ENCODE measurements at regions not wholly inside any gene's neighbourhood (a gene's known extent, or its start where the extent isn't known, plus 50 kb on each side); places are given as distances from the start of the nearest gene placed in this dataset.
A peak's percentile ranks its signal among the peaks of the same experiment; 100 is the strongest.
"Not testable (repeated sequence)": the region's sequence is repeated elsewhere in the genome, so short reads cannot be mapped to it uniquely, and the experiment has no call there.

DNA sequence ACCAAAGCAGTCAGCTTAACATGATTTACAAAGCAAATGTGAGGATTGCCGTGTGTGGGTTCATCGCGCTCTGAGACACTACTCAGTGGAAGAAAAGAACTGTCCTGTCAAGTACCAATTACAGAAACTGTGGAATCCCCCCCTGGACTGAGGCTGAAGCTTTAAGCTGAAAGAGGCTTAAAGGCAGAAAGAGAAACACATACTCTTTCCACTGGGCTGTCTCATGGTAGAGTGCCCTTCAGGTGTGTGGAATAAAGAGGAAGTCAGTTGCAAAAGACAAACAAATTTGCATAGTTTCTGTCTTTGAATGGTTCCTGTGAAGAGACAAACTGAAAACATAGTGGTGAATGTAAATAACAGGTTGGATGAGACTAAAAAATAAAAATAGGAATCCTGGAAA lies 560.4 kb upstream of the SYNCRIP start:
- no peak for DNase-seq

DNA sequence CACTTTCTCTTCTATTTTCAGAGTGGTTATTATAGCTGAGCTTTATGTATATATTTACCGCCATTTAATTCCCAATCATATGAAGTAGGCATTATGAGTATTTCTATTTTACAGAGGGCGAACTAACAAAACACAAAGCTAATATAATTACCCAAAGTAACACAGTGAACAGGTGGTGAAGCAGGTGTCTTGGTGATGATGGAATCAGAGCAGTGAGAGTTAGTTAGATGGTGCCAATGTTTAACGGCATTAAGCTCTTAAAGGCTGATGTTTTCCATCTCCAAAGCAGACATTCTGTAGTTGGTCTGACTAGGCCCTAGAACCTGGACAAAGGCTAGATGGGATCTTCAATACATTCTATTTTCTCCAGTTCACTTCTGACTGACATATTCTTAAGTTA lies 551.1 kb upstream of the SYNCRIP start:
- DNase-seq = no peak

DNA sequence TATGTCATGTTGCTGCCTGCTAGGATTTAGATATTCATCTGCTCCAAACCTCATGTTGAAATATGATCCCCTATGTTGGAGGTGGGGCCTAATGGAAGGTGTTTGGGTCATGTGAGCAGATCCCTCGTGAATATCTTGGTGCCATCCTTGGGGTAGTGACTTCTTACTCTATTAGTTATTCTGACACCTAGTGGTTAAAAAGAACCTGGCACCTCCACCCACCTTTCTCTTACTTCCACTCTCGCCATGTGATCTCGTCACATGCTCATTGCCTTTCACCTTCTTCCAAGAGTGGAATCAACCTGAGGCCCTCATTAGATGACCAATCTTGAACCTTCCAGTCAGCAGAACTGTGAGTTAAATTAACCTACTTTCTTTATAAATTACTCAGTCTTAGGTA lies 549.4 kb upstream of the SYNCRIP start:
- DNase-seq = peak; percentile 0

DNA sequence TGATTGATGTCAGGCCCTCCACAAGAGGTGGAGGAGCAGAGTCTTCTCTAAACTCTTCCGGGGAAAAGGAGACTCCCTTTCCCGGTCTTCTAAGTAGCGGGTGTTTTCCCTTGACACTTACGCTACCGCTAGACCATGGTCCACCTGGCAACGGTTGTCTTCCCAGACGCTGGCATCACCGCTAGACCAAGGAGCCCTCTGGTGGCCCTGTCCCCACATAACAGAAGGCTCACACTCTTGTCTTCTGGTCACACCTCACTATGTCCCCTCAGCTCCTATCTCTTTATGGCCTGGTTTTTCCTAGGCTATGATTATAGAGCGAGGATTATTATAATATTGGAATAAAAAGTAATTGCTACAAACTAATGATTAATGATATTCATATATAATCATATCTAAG lies 532.5 kb upstream of the SYNCRIP start:
- peak; percentile 2 for DNase-seq

DNA sequence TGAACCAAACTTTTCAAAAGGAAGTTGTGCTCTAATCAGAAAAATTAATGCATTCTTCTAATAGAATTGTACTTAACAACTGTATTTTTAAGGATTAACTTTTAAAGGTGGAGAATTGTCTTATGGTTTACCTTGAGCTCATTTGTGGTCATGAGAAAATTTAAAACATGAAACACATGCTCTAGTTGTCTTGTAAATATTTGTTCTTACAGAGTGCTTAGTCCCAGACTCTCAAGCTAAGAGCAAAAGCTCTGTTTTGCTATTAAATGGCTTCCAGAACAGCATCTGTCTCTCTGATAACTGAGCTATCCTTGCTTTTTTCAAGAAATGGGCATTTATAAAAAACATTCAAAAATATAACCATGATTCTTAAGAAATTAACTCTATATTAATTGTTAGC lies 512.2 kb upstream of the SYNCRIP start:
- DNase-seq = no peak

DNA sequence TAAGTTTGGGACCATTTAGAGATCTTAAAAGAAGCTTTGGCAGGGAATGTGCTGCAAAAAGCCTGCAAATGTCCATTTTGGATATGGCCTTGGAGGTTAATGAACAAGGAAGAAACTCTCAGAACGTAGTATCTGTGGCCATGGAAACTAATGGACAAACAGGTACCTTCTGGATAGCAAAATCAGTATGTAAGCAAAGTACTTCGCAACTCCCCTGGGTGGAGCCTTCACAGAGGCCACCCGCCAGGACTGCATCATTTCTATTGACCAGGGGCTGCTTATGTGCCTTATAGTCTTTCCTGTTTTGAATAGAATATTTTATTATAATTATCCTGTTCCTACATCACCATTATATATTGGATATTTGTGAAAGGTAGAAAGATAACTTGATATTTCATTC lies 510.8 kb upstream of the SYNCRIP start:
- DNase-seq = no peak

DNA sequence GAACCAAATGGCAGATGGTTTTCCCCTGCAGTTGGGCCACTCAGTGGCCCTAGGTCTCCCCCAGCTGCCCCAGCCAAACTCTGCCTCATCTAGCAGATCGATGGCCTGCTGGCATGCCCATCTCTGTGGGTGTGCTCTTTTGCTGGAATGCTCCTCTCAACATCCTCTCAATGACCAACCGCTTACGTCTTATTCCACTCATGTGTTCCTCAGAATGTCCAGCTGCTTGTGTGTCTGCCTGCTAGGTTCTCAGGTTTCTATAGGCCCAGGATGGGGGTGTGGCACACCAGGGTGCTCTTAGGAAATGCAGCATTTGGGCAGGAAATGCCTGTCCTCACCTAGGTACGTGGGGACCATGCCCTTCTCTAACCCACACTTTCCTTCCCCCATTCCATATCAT lies 509.9 kb upstream of the SYNCRIP start:
- no peak for DNase-seq

DNA sequence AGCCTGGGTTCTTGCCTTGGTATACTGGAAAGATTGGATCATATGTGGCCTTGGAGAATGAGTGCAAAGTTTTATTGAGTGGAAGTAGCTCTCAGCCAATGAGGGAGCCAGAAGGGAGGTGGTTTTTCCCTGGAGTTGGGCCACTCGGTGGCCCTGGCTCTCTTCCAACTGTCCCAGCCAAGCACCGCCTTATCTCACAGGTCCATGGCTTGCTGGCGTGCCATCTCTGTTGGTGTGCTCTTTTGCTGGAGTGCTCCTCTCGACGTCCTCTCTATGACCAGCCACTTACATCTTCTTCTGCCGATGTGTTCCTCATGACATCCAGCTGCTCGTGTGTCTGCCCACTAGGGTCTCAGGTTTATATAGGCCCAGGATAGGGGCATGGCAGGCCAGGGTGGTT lies 505.9 kb upstream of the SYNCRIP start:
- DNase-seq = no peak

DNA sequence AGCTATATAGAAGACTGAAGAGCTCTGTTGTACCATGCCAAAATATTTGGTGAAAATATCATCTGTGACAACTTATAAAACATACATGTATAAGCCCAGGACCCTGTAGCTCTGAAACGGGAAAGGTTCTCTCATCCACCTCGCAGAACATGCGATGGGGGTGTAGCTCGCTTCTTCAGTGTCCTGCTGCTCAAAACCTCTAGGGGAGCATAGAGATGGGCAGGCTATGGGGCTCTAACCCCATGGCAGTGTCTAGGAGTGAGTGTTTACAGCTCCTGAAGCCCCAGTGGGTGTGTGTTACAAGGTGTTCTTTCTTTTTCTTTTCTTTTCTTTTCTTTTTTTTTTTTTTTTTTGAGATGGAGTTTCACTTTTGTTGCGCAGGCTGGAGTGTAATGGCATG lies 505.2 kb upstream of the SYNCRIP start:
- DNase-seq = no peak

DNA sequence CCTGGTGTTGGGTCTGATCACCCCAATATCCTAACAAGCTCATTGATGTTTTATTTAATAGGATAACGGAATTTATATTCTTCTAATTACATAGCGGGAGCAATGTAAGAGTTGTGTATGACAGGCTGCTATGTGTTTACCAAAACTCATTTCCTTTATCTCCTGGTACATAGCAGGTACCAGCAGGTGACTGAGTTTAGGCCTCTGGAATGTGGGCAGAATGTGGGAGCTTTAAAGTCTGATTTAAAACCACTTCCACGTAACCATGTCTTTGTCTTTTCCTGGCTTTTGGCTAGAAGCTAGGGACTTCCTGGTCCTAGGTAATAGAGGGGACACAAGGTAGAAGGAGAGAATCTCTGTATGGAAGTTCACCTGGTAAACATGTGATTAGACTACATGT lies 504.6 kb upstream of the SYNCRIP start:
- no peak for DNase-seq

DNA sequence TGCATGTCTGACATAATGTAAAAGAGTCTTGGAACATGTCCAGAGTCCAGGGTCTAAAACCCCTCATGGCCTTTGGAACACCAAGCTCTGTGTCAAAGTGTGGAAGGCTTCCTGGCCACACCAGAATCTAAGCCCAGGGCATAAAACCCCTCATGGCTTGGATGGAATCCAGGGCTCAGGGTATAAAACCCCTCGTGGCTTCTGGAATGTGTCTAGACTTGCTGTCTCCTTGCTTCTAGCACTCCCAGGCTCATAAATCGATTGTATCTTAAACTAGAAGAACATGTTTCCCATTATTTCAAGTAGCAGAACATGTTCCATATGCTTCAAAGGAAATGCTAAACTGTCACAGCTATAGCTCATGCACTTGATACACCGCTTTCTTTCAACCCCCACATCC lies 504.1 kb upstream of the SYNCRIP start:
- not testable (repeated sequence) for DNase-seq

DNA sequence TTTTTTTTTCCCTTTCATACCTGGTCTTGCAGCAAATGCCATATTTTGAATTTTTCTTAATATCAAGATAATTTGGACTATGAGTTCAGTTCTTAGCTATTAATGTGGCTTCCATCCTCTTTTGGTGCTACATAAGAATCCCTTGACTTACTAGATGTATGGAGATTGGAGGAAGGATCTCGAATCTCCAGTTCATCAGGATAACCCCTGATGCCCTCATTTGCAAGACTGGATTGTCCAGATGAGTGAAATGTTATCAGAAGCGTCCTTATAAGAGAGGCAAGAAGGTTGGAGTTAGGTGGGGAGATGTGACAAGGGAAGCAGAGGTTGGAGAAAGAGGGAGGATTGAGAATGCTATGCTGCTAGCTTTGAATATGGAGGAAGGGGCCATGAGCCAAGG lies 499.6 kb upstream of the SYNCRIP start:
- DNase-seq = no peak

DNA sequence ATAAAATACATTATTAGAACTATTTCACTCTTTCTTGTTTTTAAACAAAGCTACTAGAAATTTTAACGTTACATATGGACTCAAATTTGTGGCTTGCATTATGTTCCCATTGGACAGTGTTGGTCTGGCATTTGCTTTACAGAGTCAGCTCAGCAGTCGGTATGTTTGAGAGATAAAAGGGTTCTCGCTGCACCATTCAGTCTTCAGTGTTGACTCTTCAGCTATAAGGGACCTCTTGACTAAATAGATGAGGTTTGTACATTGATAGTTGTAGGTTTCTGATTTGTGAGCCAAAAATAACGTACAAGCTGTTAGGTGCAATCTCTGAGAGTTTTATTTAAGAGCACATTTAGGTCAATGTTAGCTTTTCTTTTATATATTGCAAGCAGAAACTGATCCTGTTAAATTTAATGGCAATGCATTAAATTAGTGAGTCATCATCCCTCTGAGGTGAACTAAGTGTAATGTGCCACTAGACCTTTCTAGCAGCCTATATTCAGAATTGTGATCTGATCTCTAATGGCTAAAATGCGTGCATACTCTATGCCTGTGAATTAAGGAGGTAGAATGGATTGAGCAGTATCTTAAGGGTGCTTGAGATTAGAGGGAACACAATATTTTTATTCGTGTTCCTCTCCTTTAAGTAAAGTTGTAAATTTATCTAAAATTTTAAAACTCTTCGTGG lies 485.6 kb upstream of the SYNCRIP start:
- DNase-seq = peak; percentile 12

DNA sequence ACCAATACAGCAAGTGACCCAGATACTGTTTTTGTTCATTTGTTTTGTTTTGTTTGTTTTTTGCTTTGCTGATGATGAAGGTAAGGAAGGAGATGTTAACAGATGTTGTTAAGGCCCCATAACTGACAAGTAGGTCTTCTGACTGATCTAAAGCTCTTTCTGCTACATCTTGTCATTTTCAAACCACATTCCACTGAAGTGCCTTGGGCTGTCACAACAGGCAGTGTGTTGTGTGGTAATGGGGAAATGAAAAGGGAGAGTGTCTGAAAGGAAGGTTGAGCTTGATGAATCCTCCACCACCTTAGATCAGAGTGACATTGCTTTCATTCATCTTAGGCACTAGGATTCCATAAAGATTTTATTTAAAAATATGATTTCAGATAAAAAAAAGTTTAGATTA lies 479.4 kb upstream of the SYNCRIP start:
- DNase-seq = no peak

DNA sequence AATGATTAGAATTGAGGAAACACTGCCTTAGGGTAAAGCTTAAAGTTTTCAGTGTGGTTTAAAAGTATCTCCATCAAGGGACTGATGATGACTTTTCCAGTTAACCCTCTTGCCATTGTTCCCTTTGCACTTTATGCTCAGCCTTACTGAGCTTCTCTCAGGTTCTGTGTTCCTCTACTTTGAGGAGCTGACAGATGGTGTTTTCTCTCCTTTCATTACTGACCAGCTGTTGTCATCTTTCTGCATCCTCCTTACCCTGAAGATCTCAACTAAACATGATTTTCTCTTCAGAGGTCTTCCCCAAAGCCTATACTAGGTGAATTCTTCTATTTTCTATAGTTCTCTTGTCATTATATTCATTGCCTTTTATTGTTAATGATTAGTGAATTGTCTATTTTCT lies 475.6 kb upstream of the SYNCRIP start:
- no peak for DNase-seq

DNA sequence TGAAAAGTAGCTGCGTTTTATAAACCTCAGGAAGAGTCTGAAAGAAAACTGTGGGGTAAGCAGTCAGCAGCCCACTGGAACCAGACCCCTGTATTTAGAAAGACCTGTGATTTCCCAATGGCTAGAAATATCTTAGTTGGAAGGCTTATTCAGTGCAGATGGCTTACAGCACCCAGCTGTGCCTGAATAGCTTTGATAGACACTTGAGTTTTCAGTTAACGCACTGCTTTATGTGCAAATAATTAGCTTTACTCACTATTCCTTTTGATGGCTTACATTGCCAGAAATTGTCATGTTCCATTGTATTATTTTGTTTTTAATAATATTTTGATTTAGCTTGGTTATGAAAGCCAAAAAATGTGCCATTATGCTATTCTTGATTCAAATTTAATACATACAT lies 465.3 kb upstream of the SYNCRIP start:
- DNase-seq = peak; percentile 2

DNA sequence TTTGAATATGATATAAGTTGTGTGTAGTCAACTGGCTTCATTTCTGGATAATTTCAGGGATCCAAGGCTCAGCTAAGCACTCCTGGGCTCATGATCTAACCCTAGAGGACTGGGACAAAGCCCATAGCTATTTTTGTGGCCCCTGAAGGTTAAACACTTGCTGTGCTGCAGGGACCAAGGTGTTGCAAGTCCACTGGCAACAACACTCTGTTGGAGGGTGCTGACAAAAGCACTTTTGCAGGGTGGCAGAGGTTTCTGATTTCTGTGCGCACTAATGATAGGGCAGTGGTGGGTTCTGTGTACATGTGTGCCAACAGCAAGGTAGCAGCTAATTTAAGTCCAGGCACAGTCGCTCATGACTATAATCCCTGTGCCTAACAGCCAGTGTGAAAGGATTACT lies 445.3 kb upstream of the SYNCRIP start:
- no peak for DNase-seq

DNA sequence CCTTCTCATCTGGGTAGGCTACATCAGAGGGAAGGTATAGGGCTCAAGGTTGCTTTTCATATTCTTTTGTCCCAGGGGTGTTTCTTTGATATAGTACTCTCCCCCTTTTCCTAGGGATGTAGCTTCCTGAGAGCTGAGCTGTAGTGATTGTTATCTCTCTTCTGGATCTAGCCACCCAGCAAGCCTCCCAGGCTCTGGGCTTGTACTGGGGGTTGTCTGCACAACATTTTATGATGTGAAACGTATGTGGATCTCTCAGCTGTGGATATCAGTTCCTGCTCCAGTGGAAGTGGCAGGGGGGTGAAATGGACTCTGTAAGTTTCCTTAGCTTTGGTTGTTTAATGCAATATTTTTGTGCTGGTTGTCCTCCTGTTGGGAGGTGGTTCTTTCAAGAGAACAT lies 437.3 kb upstream of the SYNCRIP start:
- no peak for DNase-seq

DNA sequence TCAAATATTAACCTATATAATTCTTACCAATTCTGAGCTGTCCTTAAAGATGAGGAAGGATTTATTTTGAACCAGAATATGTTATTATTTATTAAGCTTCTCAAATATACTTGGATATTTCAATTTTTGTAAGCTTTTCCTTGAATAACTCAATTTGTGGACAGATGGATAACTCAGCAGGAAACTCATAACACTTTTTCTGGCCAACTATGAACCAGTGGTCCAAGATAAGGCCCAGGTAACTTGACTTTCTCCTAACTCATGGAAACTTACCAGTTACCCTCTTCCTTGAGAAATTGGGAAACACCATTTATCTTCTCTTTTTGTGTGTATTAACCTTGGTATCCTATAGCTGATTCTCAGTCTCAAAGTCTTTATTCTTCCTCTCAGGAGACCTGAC lies 427.5 kb upstream of the SYNCRIP start:
- DNase-seq = no peak

DNA sequence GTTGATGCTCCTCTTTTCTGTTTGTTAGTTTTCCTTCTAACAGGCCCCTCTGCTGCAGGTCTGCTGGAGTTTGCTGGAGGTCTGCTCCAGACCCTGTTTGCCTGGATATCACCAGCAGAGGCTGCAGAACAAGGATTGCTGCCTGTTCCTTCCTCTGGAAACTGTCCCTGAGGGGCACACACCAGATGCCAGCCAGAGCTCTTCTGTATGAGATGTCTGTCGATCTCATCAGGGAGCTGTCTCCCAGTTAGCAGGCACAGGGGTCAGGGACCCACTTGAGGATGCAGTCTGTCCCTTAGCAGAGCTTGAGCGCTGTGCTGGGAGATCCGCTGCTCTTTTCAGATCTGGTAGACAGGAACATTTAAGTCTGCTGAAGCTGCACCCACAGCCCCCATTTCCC lies 422.3 kb upstream of the SYNCRIP start:
- DNase-seq = not testable (repeated sequence)

DNA sequence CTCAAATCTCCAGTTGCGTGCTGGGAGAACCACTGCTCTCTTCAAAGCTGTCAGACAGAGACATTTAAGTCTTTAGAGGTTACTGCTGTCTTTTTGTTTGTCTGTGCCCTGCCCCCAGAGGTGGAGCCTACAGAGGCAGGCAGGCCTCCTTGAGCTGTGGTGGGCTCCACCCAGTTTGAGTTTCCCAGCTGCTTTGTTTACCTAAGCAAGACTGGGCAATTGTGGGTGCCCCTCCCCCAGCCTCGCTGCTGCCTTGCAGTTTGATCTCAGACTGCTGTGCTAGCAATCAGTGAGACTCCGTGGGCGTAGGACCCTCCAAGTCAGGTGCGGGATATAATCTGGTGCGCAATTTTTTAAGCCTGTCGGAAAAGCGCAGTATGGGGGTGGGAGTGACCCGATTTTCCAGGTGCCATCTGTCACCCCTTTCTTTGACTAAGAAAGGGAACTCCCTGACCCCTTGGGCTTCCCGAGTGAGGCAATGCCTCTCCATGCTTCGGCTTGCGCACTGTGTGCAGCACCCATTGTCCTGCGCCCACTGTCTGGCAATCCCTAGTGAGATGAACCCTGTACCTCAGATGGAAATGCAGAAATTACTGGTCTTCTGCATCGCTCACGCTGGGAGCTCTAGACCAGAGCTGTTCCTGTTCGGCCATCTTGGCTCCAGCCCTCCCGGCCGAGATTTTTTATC lies 414.8 kb upstream of the SYNCRIP start:
- DNase-seq = not testable (repeated sequence)

DNA sequence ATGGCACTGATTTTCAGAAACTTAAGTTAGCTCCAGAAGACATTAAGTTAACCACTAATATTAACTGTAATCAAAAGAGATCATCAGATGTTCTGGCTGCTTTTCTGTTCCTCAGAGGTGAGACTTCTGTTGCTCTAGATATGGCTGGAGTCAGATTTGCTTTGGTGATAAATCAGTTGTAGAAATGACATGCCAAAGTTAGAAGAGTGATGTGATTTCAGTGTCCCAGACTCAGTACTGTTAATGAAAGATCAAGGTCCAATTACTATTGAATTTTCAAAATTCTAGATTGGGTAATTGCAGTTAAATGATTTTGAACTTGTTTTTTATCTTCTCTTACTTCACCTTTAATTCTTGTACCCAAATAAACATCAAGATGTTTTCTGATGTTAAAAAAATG lies 402.4 kb upstream of the SYNCRIP start:
- no peak for DNase-seq

DNA sequence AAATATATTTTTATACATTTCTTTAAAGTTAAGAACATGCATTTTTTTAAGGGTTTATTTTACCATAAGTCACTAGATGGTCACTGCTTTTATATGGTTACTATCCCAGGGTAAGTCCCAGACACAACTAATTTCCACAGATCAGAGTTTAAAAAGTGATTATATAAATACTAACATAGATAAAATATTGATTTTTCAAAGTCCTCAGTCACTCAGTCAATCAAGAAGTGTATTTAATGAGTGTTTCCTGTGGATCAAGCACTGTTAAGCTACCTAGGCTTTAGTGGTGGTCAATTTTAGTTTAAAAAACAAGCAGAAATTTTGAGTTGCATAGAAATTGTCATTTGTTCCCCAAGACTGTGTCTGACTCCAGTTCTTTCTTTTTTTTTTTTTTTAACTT lies 399.5 kb upstream of the SYNCRIP start:
- DNase-seq = no peak

DNA sequence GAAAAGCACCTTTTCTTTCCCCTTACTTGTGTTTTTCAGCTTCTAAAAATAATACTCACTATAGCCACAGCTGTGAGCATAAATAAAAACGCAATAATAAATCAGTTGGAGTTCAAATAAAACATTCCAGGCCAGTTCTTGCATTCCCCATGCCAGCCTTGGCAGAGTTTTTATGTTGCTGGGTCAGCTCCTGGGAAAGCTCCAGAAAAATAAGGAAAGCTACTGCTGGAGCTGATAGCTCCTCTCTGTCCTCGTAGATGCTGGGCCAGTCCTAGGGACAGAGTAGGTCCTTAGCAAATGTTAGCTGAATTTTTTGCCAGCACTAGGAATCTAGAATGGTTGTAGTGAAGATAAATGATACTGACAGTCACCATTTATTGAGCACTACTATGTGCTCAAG lies 389.0 kb upstream of the SYNCRIP start:
- DNase-seq = no peak

DNA sequence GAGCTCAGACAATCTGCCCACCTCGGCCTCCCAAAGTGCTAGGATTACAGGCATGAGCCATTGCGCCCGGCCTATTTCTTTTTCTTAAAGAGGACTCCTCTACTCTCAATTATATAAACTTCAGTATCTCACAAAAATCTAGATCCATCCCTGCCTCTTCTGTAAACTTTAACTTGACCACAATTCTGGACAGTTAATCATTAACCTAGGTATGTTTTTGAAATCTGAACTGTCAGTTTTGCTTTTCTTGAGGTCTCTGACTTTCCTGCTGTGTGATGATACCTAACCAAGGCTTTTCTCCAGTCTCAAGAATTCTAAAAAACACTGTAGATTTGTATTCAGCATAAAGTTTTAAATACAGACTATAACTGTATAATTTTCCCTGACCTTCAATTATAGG lies 388.2 kb upstream of the SYNCRIP start:
- DNase-seq = no peak
